ENCODE measurements at regions not wholly inside any gene's neighbourhood (a gene's known extent, or its start where the extent isn't known, plus 50 kb on each side); places are given as distances from the start of the nearest gene placed in this dataset.

- TF ChIP-seq, protein P1, sequence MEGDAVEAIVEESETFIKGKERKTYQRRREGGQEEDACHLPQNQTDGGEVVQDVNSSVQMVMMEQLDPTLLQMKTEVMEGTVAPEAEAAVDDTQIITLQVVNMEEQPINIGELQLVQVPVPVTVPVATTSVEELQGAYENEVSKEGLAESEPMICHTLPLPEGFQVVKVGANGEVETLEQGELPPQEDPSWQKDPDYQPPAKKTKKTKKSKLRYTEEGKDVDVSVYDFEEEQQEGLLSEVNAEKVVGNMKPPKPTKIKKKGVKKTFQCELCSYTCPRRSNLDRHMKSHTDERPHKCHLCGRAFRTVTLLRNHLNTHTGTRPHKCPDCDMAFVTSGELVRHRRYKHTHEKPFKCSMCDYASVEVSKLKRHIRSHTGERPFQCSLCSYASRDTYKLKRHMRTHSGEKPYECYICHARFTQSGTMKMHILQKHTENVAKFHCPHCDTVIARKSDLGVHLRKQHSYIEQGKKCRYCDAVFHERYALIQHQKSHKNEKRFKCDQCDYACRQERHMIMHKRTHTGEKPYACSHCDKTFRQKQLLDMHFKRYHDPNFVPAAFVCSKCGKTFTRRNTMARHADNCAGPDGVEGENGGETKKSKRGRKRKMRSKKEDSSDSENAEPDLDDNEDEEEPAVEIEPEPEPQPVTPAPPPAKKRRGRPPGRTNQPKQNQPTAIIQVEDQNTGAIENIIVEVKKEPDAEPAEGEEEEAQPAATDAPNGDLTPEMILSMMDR (IDR thresholded peaks at IDR 0.05), result no peak
- Histone ChIP-seq H3K27ac (no peak overlapping the region), H3K36me3 (no peaks in the 10 kb centered on the region), H3K4me1 (no peaks in the 10 kb centered on the region), H3K27me3 (no peaks in the 10 kb centered on the region), H3K4me3 (no peak overlapping the region), H3K9me3 (peaks cover 0 to 4% (median 0%) of the 10 kb centered on the region in 3 donors)
- intact Hi-C loops (cut with DNase I; ENCODE audit: low total_unique reads), result no loop called here
- DNase-seq, result no peak
These were observed 146.4 kb downstream of the PTH2R start for GRCh38 chr2:208552943-208553342.

DNA sequence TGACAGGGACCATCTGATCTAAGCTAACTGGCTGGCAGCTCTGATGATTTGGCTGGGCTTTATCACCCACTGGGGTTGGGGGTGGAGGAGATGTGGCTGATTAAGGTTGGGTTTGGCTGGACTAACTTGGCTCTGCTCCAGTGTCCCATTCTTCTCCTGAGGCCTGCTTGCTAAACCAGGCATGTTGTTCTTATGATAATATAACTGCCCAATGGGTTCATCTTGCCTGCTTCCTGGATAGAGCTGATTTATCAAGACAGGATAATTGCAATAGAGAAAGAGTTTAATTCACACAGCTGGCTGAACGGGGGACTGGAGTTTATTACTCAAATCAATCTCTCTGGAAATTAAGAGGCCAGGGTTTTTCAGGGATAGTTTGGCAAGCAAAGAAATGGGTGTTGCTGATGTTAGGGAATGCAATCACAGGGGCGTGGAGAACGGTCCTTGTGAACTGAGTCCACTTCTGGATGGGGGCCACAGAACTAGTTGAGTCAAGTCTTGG, 150.4 kb downstream of the PTH2R start:
- intact Hi-C loops (cut with DNase I; ENCODE audit: low total_unique reads), result no loop called here
- no peaks in the 10 kb centered on the region for H3K9me3 ChIP-seq
- TF ChIP-seq, protein P1 (IDR thresholded peaks at IDR 0.05), result no peak
- no peaks in the 10 kb centered on the region for H3K27me3 ChIP-seq
- DNase-seq, result no peak
- no peak overlapping the region for H3K4me3 ChIP-seq
- no peak overlapping the region for H3K27ac ChIP-seq
- H3K4me1 ChIP-seq, result no peaks in the 10 kb centered on the region
- H3K36me3 ChIP-seq, result no peaks in the 10 kb centered on the region

DNA sequence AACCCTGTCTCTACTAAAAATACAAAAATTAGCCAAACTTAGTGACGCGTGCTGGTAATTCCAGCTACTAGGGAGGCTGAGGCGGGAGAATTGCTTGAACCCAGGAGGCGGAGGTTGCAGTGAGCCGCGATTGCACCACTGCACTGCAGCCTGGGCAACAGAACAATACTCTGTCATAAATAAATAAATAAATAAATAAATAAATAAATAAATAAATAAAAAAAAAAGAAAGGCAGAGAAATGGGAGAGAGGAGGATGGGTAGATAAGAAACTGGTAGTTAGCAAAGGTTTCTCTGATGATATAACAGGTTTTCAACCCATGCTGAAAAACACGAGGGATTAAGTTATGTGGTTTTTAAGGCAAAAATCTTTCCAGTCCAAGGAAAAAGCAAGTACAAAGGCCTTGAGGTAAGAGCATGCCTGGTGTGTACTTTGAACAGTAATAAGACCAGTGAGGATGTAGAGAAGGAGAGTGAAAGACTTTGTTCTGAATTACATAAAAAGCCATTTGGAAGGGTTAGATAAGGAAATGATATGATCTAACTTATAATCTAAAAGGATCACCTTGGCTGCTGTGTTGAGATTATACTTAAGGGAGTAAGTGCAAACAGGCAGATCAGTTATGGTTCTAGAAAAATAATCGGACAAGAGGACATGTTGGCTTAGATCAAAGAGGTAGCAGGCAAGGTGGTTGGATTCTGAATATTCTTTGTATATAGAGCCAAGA, 159.3 kb downstream of the PTH2R start:
- H3K27ac ChIP-seq, result no peak overlapping the region
- no peak overlapping the region for H3K4me3 ChIP-seq
- intact Hi-C loops (cut with DNase I; ENCODE audit: low total_unique reads), result no loop called here
- no peaks in the 10 kb centered on the region for H3K4me1 ChIP-seq
- H3K27me3 ChIP-seq, result no peaks in the 10 kb centered on the region
- no peak for DNase-seq
- H3K36me3 ChIP-seq, result no peaks in the 10 kb centered on the region
- peaks cover 0 to 6% (median 0%) of the 10 kb centered on the region in 3 donors for H3K9me3 ChIP-seq
- TF ChIP-seq, protein P1 (IDR thresholded peaks at IDR 0.05), result no peak

GRCh38 chr2:208568203-208568602, 161.6 kb downstream of the PTH2R start:
- intact Hi-C loops (cut with DNase I; ENCODE audit: low total_unique reads), result no loop called here
- H3K27me3 ChIP-seq, result no peaks in the 10 kb centered on the region
- H3K36me3 ChIP-seq, result no peaks in the 10 kb centered on the region
- TF ChIP-seq, protein P1 (IDR thresholded peaks at IDR 0.05), result no peak
- no peak overlapping the region for H3K27ac ChIP-seq
- H3K4me3 ChIP-seq, result no peak overlapping the region
- no peaks in the 10 kb centered on the region for H3K9me3 ChIP-seq
- no peak for DNase-seq
- no peaks in the 10 kb centered on the region for H3K4me1 ChIP-seq

DNA sequence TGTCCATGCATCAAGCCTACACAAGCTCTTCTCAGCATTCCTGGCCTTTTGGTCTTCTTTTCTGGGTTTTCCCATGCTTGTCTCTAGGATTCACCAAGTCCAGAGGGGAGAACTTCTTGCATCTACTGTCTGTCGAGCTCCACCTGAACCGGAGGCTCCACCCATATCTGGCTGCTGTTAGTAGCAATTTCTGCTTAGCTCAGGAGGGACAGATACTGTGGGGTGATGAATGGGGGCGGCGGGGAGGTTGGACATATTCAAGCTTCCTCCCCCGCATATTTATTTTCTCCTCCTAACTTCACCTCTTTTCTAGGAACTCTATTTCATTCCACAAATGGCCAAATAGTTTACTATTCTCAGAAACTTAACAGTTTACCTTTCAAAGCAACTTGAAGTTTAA, 163.5 kb downstream of the PTH2R start:
- H3K9me3 ChIP-seq, result no peaks in the 10 kb centered on the region
- H3K27me3 ChIP-seq, result no peaks in the 10 kb centered on the region
- no peak overlapping the region for H3K4me3 ChIP-seq
- no peaks in the 10 kb centered on the region for H3K4me1 ChIP-seq
- no peak for DNase-seq
- TF ChIP-seq, protein P1 (IDR thresholded peaks at IDR 0.05), result no peak
- no peak overlapping the region for H3K27ac ChIP-seq
- no peaks in the 10 kb centered on the region for H3K36me3 ChIP-seq
- intact Hi-C loops (cut with DNase I; ENCODE audit: low total_unique reads), result no loop called here

Data from tibial artery (tissue), 4 donors.